ENCODE measurements at regions not wholly inside any gene's neighbourhood (a gene's known extent, or its start where the extent isn't known, plus 50 kb on each side); places are given as distances from the start of the nearest gene placed in this dataset.

GRCh38 chr2:156765043-156765442 lies 328.9 kb downstream of the GPD2 start (continued):
- TF ChIP-seq NKRF (conservative IDR thresholded peaks at IDR 0.05) (no peak), SMC3 (IDR thresholded peaks at IDR 0.05; ENCODE audit: borderline replicate concordance, low read length) (no peak), JUND (IDR thresholded peaks at IDR 0.05; ENCODE audit: low read depth, low read length) (no peak), EED (IDR thresholded peaks at IDR 0.05; ENCODE audit: low read depth) (no peak), SMAD5 (IDR thresholded peaks at IDR 0.05; ENCODE audit: low read depth) (no peak), POU2F2 (IDR thresholded peaks at IDR 0.05; ENCODE audit: borderline replicate concordance, low read depth, low read length) (no peak), HCFC1 (IDR thresholded peaks at IDR 0.05; ENCODE audit: low read length) (no peak), ZBTB4 (CRISPR knock-in tag; IDR thresholded peaks at IDR 0.05) (no peak), CUX1 (IDR thresholded peaks at IDR 0.05; ENCODE audit: insufficient replicate concordance, low read depth, low read length) (no peak)
